ENCODE measurements at regions not wholly inside any gene's neighbourhood (a gene's known extent, or its start where the extent isn't known, plus 50 kb on each side); places are given as distances from the start of the nearest gene placed in this dataset.

GRCh38 chr15:93418566-93418965 is 329.6 kb upstream of the RGMA start:
- TF ChIP-seq SIN3A (IDR thresholded peaks at IDR 0.05; ENCODE audit: borderline replicate concordance, insufficient read depth, low read length) (no peak), POLR2AphosphoS5 (IDR thresholded peaks at IDR 0.05; ENCODE audit: low read depth, low read length) (no peak), TAF1 (IDR thresholded peaks at IDR 0.05; ENCODE audit: borderline replicate concordance, insufficient read depth, low read length) (no peak), REST (IDR thresholded peaks at IDR 0.05; ENCODE audit: insufficient read depth in 1 of 2, low read depth in 2 of 2, low read length in 2 of 2) (no peak)

Data from PFSK-1 (cell line).